AG09319 (cell line): ENCODE measurements at regions not wholly inside any gene's neighbourhood (a gene's known extent, or its start where the extent isn't known, plus 50 kb on each side); places are given as distances from the start of the nearest gene placed in this dataset.

Experiments used
- DNase-seq: peaks from one replicate; pipeline ENCODE4 v3.0.0-alpha.2; 2010; ENCODE audit warnings: low read depth; ENCODE audit errors: extremely low read depth
- TF ChIP-seq, protein P1 (sequence below): IDR thresholded peaks from 2 replicates; pipeline ENCODE4 v1.5.1; 2011; ENCODE audit warnings: low read depth, mild to moderate bottlenecking, inconsistent platforms, low read length, moderate library complexity

DNA sequence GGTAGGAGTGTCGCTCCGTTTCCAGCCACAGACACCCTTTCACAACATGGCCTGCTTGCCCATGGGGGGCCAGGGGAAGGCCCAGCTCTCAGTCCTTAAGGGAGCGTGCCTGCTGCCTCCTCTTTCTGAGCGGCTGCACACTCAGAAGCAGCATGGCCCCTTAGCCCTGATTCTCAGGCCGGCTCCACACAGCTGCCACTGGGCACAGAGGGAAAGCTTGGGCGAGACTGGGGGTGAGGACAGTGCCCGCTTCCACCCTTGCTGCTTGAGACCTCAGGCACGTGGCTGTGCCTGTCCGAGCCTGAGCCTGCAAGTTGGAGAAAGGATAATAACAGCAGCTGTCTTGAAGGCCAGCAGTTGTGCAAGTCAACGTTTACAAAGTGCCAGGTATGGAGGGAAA lies 416.3 kb downstream of the SHANK2 start:
- TF ChIP-seq, protein P1, sequence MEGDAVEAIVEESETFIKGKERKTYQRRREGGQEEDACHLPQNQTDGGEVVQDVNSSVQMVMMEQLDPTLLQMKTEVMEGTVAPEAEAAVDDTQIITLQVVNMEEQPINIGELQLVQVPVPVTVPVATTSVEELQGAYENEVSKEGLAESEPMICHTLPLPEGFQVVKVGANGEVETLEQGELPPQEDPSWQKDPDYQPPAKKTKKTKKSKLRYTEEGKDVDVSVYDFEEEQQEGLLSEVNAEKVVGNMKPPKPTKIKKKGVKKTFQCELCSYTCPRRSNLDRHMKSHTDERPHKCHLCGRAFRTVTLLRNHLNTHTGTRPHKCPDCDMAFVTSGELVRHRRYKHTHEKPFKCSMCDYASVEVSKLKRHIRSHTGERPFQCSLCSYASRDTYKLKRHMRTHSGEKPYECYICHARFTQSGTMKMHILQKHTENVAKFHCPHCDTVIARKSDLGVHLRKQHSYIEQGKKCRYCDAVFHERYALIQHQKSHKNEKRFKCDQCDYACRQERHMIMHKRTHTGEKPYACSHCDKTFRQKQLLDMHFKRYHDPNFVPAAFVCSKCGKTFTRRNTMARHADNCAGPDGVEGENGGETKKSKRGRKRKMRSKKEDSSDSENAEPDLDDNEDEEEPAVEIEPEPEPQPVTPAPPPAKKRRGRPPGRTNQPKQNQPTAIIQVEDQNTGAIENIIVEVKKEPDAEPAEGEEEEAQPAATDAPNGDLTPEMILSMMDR, result no peak
- no peak for DNase-seq

DNA sequence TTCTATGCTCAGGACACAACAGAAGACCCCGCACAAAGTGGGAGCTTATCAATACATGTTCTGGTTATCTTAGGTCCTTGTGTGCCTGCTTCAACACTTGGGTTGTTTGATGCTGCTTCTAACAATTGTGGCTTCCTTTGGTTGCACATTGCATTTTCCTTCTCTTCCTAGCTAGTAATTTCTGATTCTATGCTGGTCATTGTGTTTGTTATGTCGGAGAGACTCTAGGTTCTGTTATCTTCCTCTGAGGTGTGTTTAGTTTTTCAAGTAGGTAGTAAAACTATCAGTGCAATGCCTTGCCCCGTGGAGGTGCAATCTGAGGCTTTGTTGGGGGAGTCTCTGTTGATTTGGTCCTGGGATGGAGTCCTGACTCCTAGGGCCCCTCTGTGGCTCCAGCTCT lies 414.2 kb downstream of the SHANK2 start:
- DNase-seq, result no peak

DNA sequence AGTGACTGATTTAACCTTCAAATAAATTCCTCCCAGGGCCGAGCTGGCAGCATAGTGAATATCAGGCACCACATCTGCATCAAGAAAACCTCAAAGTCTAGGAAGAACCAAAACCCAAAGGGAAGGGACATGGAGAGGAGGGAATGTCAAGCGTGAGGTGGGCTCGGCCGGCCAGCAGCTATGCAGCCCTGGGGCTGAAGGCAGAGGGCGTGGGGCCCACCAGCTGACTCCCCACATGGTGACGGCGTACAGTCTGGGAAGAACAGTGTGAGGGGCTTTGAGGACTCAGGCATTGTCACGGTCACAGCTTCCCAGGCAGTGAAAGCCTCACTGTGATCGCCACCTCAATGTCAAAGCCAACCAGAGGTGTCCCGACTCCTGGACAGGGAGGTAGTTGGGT lies 412.5 kb downstream of the SHANK2 start:
- TF ChIP-seq, protein P1, result no peak
- DNase-seq, result no peak

More for the DNA sequence above, 414.2 kb downstream of the SHANK2 start:
- TF ChIP-seq, protein P1, result no peak

DNA sequence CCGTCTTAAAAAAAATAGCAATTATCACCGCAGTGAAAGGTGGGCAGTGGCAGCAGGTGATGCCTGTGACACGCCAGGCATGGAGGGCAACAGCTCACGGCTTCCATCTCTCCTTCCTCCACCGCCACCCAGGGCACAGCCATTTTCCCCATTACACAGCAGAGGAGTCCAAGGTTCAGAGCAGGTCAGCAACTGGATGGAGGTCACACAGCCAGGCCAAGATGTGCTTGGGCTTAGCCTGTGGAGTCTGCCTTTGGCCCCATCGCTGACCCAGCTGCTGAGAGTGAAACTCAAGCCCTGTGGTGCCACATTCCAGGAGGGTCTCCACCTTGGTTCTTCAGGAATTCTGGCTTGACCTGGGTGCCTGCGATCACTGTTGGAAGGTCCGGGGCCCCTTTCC lies 411.1 kb downstream of the SHANK2 start:
- no peak for DNase-seq
- TF ChIP-seq, protein P1, result no peak

DNA sequence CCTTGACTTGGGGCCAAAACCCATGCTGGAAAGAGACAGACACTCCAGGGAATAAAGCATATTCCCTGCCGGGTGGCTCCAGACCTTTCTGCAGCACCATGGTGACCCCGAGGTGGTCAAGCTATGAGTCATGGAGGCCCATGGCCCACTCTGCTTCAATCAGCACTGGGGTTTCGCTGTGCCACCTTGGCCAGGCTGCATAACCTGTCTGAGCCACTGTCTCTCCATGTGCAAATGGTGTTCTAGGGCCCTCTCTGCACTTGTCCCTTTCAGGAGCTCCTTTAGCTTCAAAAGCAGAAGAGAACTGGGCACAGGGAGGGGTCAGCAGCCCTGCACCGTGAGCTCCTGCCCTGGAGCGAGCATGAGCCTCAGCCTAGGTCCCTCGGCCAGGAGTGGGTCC lies 410.1 kb downstream of the SHANK2 start:
- TF ChIP-seq, protein P1, result no peak
- no peak for DNase-seq

DNA sequence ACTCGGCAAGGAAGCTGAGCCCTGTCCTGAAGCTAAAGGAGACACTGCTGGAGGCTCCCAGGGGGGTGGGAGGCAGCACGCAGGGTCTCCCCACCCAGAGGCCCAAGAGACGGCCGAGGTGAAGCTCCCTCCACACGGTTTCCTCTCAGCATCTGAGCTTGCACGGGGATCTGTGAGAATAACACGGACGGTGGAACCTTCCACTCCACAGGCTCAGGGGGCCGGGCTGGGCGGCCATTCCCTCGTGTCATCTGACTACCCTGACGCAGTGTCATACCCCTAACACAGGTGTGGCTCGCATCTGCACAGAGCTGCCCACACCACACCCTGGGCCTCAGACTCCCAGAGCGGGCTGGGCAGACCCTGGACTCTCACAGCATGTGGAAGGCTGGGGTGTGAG lies 409.7 kb downstream of the SHANK2 start:
- TF ChIP-seq, protein P1, result no peak
- DNase-seq, result no peak

DNA sequence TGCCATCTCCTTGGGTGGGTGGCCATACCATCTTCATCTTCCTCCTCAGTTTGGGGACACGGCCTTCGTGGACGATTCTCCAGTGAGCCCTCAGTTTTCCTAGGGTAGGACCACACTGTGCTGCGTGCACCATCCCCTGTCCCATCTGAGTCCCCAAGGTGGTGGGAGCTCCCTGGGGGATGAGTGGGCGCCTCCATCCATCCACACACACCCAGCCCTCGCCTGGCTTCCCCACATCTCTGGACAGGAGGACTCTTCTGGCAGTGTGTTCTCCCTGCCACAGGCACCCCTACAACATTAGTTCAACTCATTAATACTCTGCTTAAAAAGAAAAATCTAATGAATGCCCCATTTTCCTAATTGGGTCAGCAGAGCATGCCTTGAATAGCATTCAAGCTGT lies 408.5 kb downstream of the SHANK2 start:
- TF ChIP-seq, protein P1, result no peak
- DNase-seq, result no peak
